ENCODE measurements at regions not wholly inside any gene's neighbourhood (a gene's known extent, or its start where the extent isn't known, plus 50 kb on each side); places are given as distances from the start of the nearest gene placed in this dataset.

GRCh38 chr1:101098907-101099306 lies 73.3 kb upstream of the DPH5 start:
- no peak for TF ChIP-seq CTCF (conservative IDR thresholded peaks at IDR 0.05; ENCODE audit: low read depth, low read length)
- no peak overlapping the region for H3K4me3 ChIP-seq (ENCODE audit: low read length)
- no peak for DNase-seq (ENCODE audit: low read depth)

- TF ChIP-seq CTCF (conservative IDR thresholded peaks at IDR 0.05; ENCODE audit: low read depth, low read length) = no peak
- DNase-seq (ENCODE audit: low read depth) = no peak
- no peak overlapping the region for H3K4me3 ChIP-seq (ENCODE audit: low read length)
These were observed 72.7 kb upstream of the DPH5 start for GRCh38 chr1:101098327-101098726.

- no peak for TF ChIP-seq CTCF (conservative IDR thresholded peaks at IDR 0.05; ENCODE audit: low read depth, low read length)
- DNase-seq (ENCODE audit: low read depth) = no peak
- H3K4me3 ChIP-seq (ENCODE audit: low read length) = no peak overlapping the region
These were observed 64.2 kb upstream of the DPH5 start for GRCh38 chr1:101089613-101090338.

- DNase-seq (ENCODE audit: low read depth) = no peak
- no peak for TF ChIP-seq CTCF (conservative IDR thresholded peaks at IDR 0.05; ENCODE audit: low read depth, low read length)
These were observed 62.8 kb upstream of the DPH5 start for GRCh38 chr1:101088431-101088830.

GRCh38 chr1:101086783-101087182 lies 61.2 kb upstream of the DPH5 start:
- no peak for DNase-seq (ENCODE audit: low read depth)
- no peak overlapping the region for H3K4me3 ChIP-seq (ENCODE audit: low read length)
- TF ChIP-seq CTCF (conservative IDR thresholded peaks at IDR 0.05; ENCODE audit: low read depth, low read length) = no peak

More at GRCh38 chr1:101088431-101088830, 62.8 kb upstream of the DPH5 start:
- H3K4me3 ChIP-seq (ENCODE audit: low read length) = no peak overlapping the region

- H3K4me3 ChIP-seq (ENCODE audit: low read length) = no peak overlapping the region
- no peak for DNase-seq (ENCODE audit: low read depth)
- TF ChIP-seq CTCF (conservative IDR thresholded peaks at IDR 0.05; ENCODE audit: low read depth, low read length) = no peak
These were observed 56.2 kb upstream of the DPH5 start for GRCh38 chr1:101081496-101082488.

Data from retinal pigment epithelial cell (primary cell).